ENCODE measurements at regions not wholly inside any gene's neighbourhood (a gene's known extent, or its start where the extent isn't known, plus 50 kb on each side); places are given as distances from the start of the nearest gene placed in this dataset.

DNA sequence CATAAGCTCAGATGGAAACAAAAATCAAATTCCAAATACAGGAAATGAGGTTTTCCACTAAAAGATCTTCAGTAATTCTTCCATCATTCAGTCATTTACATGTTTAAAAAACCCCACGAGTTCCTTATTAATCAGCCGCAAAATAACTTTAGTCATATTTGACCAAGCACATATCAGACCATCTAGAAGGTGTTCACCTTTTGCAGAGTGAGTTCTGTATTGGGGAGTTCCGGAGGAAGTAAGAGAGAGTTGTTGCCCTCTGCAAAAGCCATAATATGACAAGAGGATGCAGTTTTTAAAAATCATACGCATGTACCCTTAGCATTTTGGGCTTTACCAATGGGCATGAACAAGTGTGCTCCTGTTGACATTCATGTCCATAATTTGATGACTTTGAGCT is 61.6 kb downstream of the CCR1 start:
- no peak for DNase-seq (ENCODE audit: unreplicated experiment)
- Mint-ChIP-seq H3K9me3 (ENCODE audit: unreplicated experiment) (no peaks in the 10 kb centered on the region), H3K4me3 (ENCODE audit: unreplicated experiment) (no peak overlapping the region), H3K27ac (ENCODE audit: low read depth, unreplicated experiment) (no peak overlapping the region), H3K36me3 (ENCODE audit: insufficient read depth, unreplicated experiment) (no peaks in the 10 kb centered on the region), H3K4me1 (ENCODE audit: insufficient read depth, unreplicated experiment) (no peaks in the 10 kb centered on the region), H3K27me3 (ENCODE audit: insufficient read depth, unreplicated experiment) (no peaks in the 10 kb centered on the region)
- intact Hi-C loops (cut with micrococcal nuclease) = no loop called here
- TF ChIP-seq, protein P1, sequence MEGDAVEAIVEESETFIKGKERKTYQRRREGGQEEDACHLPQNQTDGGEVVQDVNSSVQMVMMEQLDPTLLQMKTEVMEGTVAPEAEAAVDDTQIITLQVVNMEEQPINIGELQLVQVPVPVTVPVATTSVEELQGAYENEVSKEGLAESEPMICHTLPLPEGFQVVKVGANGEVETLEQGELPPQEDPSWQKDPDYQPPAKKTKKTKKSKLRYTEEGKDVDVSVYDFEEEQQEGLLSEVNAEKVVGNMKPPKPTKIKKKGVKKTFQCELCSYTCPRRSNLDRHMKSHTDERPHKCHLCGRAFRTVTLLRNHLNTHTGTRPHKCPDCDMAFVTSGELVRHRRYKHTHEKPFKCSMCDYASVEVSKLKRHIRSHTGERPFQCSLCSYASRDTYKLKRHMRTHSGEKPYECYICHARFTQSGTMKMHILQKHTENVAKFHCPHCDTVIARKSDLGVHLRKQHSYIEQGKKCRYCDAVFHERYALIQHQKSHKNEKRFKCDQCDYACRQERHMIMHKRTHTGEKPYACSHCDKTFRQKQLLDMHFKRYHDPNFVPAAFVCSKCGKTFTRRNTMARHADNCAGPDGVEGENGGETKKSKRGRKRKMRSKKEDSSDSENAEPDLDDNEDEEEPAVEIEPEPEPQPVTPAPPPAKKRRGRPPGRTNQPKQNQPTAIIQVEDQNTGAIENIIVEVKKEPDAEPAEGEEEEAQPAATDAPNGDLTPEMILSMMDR (IDR thresholded peaks at IDR 0.05; ENCODE audit: unreplicated experiment) = no peak
- ChIA-PET POLR2A (no interaction called here), CTCF (no interaction called here)
- no TSS peak for BruUV-seq (replicated peaks)

DNA sequence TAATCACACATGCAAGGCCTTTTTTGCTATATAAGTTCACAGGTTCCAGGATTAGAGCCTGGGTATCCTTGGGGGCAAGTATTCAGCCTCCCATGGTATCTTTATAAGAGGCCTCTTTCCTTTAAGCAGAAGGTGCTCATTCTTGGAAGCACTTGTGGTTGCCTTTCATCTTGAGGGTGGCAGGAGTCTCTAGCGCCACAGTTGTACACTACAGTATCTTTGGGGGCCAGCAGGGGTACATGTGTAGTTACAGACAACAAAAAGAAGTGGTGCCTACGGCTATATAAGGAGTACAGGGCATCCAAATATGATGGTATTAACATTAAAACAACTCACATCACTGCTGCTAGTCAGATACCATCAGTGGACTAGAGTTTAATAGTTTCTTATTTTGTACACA is 62.1 kb downstream of the CCR1 start:
- ChIA-PET POLR2A (no interaction called here), CTCF (no interaction called here)
- no peaks in the 10 kb centered on the region for H3K36me3 Mint-ChIP-seq (ENCODE audit: insufficient read depth, unreplicated experiment)
- intact Hi-C loops (cut with micrococcal nuclease) = no loop called here
- H3K4me1 Mint-ChIP-seq (ENCODE audit: insufficient read depth, unreplicated experiment) = no peaks in the 10 kb centered on the region
- no peaks in the 10 kb centered on the region for H3K27me3 Mint-ChIP-seq (ENCODE audit: insufficient read depth, unreplicated experiment)
- no peak overlapping the region for H3K4me3 Mint-ChIP-seq (ENCODE audit: unreplicated experiment)
- TF ChIP-seq, protein P1 (IDR thresholded peaks at IDR 0.05; ENCODE audit: unreplicated experiment) = no peak
- no peaks in the 10 kb centered on the region for H3K9me3 Mint-ChIP-seq (ENCODE audit: unreplicated experiment)
- BruUV-seq (replicated peaks) = no TSS peak
- no peak for DNase-seq (ENCODE audit: unreplicated experiment)
- no peak overlapping the region for H3K27ac Mint-ChIP-seq (ENCODE audit: low read depth, unreplicated experiment)

DNA sequence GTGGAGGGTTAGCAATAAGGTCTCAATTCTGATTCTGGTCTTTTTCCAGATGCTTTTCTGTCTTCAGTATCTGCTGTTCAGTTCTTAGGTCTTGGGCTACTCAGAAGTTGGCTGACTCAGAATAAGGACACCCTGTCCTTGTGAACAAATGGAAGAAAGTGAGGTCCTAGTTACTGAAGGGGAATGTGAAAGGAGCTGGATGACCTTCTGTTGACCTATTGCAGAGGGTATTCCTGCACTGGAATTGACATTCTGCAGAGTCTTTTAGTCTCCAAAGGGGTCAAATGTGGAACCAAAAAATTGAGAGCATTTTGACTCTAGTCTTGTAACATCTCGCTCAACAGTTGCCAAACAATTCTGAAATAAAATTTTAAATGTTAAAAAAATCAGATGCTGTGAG is 63.0 kb downstream of the CCR1 start:
- intact Hi-C loops (cut with micrococcal nuclease) = no loop called here
- TF ChIP-seq, protein P1 (IDR thresholded peaks at IDR 0.05; ENCODE audit: unreplicated experiment) = no peak
- no peak for DNase-seq (ENCODE audit: unreplicated experiment)
- no TSS peak for BruUV-seq (replicated peaks)
- Mint-ChIP-seq H3K36me3 (ENCODE audit: insufficient read depth, unreplicated experiment) (no peaks in the 10 kb centered on the region), H3K27me3 (ENCODE audit: insufficient read depth, unreplicated experiment) (no peaks in the 10 kb centered on the region), H3K27ac (ENCODE audit: low read depth, unreplicated experiment) (no peak overlapping the region), H3K4me1 (ENCODE audit: insufficient read depth, unreplicated experiment) (no peaks in the 10 kb centered on the region), H3K4me3 (ENCODE audit: unreplicated experiment) (no peak overlapping the region), H3K9me3 (ENCODE audit: unreplicated experiment) (no peaks in the 10 kb centered on the region)
- ChIA-PET CTCF (no interaction called here), POLR2A (no interaction called here)

DNA sequence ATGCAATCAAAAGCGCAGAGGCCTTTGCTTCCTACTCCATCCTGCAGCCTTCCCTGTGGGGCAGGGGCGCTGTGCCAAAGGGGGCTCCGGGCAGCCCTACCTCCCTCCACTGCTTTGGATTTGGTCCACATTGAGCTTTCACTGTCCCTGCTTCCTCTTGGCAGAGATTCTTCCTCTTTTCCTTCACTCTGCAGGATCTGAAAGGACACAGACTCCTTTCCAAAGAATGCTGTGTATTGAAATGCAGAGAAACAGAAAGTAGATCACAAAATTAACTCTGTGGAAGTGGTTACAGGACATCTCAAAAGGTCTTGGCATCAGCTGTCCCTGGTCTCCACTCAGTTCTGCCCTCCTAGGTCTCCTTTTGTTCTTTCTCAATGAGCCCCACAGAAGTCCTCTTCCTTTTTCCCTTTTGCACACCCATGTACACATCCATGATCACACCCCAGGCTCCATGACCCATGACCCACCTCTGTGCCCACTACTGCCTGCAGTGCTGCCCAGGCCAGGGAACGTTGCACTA is 64.1 kb downstream of the CCR1 start:
- intact Hi-C loops (cut with micrococcal nuclease) = no loop called here
- no peaks in the 10 kb centered on the region for H3K4me1 Mint-ChIP-seq (ENCODE audit: insufficient read depth, unreplicated experiment)

More for the DNA sequence above, 64.1 kb downstream of the CCR1 start:
- Mint-ChIP-seq H3K4me3 (ENCODE audit: unreplicated experiment) (no peak overlapping the region), H3K9me3 (ENCODE audit: unreplicated experiment) (no peaks in the 10 kb centered on the region), H3K36me3 (ENCODE audit: insufficient read depth, unreplicated experiment) (no peaks in the 10 kb centered on the region), H3K27ac (ENCODE audit: low read depth, unreplicated experiment) (no peak overlapping the region), H3K27me3 (ENCODE audit: insufficient read depth, unreplicated experiment) (no peaks in the 10 kb centered on the region)
- no TSS peak for BruUV-seq (replicated peaks)
- no peak for DNase-seq (ENCODE audit: unreplicated experiment)
- TF ChIP-seq, protein P1 (IDR thresholded peaks at IDR 0.05; ENCODE audit: unreplicated experiment) = no peak
- CTCF ChIA-PET = no interaction called here
- POLR2A ChIA-PET = no interaction called here

Measured in MCF 10A (cell line).